ENCODE measurements at regions not wholly inside any gene's neighbourhood (a gene's known extent, or its start where the extent isn't known, plus 50 kb on each side); places are given as distances from the start of the nearest gene placed in this dataset.
A peak's percentile ranks its signal among the peaks of the same experiment; 100 is the strongest.
"Not testable (repeated sequence)": the region's sequence is repeated elsewhere in the genome, so short reads cannot be mapped to it uniquely, and the experiment has no call there.

GRCh38 chr2:167558272-167558991 is 670.2 kb downstream of the XIRP2 start:
- DNase-seq; intact Hi-C loops (cut with DNase I): not testable (repeated sequence)

- DNase-seq: no peak
- intact Hi-C loops (cut with DNase I): no loop called here
Measured at GRCh38 chr2:167555098-167555720, 666.9 kb downstream of the XIRP2 start.

- no peak for DNase-seq
Measured at GRCh38 chr2:167553635-167554034, 665.4 kb downstream of the XIRP2 start.

GRCh38 chr2:167551416-167551815 is 663.1 kb downstream of the XIRP2 start:
- DNase-seq: no peak
- intact Hi-C loops (cut with DNase I): no loop called here

More at GRCh38 chr2:167553635-167554034, 665.4 kb downstream of the XIRP2 start:
- intact Hi-C loops (cut with DNase I): no loop called here

- intact Hi-C loops (cut with DNase I): no loop called here
- no peak for DNase-seq
Measured at GRCh38 chr2:167550448-167550847, 662.2 kb downstream of the XIRP2 start.

- DNase-seq: no peak
Measured at GRCh38 chr2:167548396-167548795, 660.1 kb downstream of the XIRP2 start.

GRCh38 chr2:167544602-167545001 is 656.3 kb downstream of the XIRP2 start:
- intact Hi-C loops (cut with DNase I): no loop called here
- DNase-seq: no peak

More at GRCh38 chr2:167548396-167548795, 660.1 kb downstream of the XIRP2 start:
- intact Hi-C loops (cut with DNase I): no loop called here

- intact Hi-C loops (cut with DNase I): no loop called here
Measured at GRCh38 chr2:167543721-167544120, 655.4 kb downstream of the XIRP2 start.

GRCh38 chr2:167537743-167538142 is 649.5 kb downstream of the XIRP2 start:
- peak in 2 of 42 donors; percentile 20 to 39 for DNase-seq
- intact Hi-C loops (cut with DNase I): no loop called here

More at GRCh38 chr2:167543721-167544120, 655.4 kb downstream of the XIRP2 start:
- no peak for DNase-seq

- DNase-seq: no peak
- intact Hi-C loops (cut with DNase I): no loop called here
Measured at GRCh38 chr2:167534443-167534842, 646.2 kb downstream of the XIRP2 start.

- intact Hi-C loops (cut with DNase I): no loop called here
- no peak for DNase-seq
Measured at GRCh38 chr2:167524786-167525185, 636.5 kb downstream of the XIRP2 start.

- intact Hi-C loops (cut with DNase I): no loop called here
- DNase-seq: no peak
Measured at GRCh38 chr2:167510071-167510759, 621.9 kb downstream of the XIRP2 start.

GRCh38 chr2:167509586-167509985 is 621.3 kb downstream of the XIRP2 start:
- intact Hi-C loops (cut with DNase I): no loop called here

GRCh38 chr2:167508709-167509108 is 620.4 kb downstream of the XIRP2 start:
- DNase-seq: no peak
- intact Hi-C loops (cut with DNase I): no loop called here

More at GRCh38 chr2:167509586-167509985, 621.3 kb downstream of the XIRP2 start:
- DNase-seq: no peak

- DNase-seq: no peak
- intact Hi-C loops (cut with DNase I): no loop called here
Measured at GRCh38 chr2:167506395-167506794, 618.1 kb downstream of the XIRP2 start.

GRCh38 chr2:167504695-167505094 is 616.4 kb downstream of the XIRP2 start:
- intact Hi-C loops (cut with DNase I): no loop called here

GRCh38 chr2:167504061-167504460 is 615.8 kb downstream of the XIRP2 start:
- DNase-seq: no peak
- intact Hi-C loops (cut with DNase I): no loop called here

More at GRCh38 chr2:167504695-167505094, 616.4 kb downstream of the XIRP2 start:
- DNase-seq: no peak

GRCh38 chr2:167501618-167502017 is 613.3 kb downstream of the XIRP2 start:
- no peak for DNase-seq

GRCh38 chr2:167493862-167494261 is 605.6 kb downstream of the XIRP2 start:
- DNase-seq: no peak

More at GRCh38 chr2:167501618-167502017, 613.3 kb downstream of the XIRP2 start:
- intact Hi-C loops (cut with DNase I): no loop called here

GRCh38 chr2:167492486-167492885 is 604.2 kb downstream of the XIRP2 start:
- no peak for DNase-seq
- intact Hi-C loops (cut with DNase I): no loop called here

More at GRCh38 chr2:167493862-167494261, 605.6 kb downstream of the XIRP2 start:
- intact Hi-C loops (cut with DNase I): no loop called here
